Breast epithelium (tissue), 3 donors: ENCODE measurements at regions not wholly inside any gene's neighbourhood (a gene's known extent, or its start where the extent isn't known, plus 50 kb on each side); places are given as distances from the start of the nearest gene placed in this dataset.

Experiments used
- POLR2A ChIP-seq: fragments of 450-650 bp; IDR thresholded peaks from one replicate; pipeline ENCODE4 v1.6.1; 2016; ENCODE audit warnings: antibody characterized with exemption, mild to moderate bottlenecking, moderate library complexity
- TF ChIP-seq, protein P1 (sequence below), 3 donors: fragments of 450-650 bp; IDR thresholded peaks; one replicate each; pipeline ENCODE4 v1.5.1; 2016 to 2017; ENCODE audit warnings: antibody characterized with exemption in 3 of 3, mild to moderate bottlenecking in 3 of 3, moderate library complexity in 3 of 3

DNA sequence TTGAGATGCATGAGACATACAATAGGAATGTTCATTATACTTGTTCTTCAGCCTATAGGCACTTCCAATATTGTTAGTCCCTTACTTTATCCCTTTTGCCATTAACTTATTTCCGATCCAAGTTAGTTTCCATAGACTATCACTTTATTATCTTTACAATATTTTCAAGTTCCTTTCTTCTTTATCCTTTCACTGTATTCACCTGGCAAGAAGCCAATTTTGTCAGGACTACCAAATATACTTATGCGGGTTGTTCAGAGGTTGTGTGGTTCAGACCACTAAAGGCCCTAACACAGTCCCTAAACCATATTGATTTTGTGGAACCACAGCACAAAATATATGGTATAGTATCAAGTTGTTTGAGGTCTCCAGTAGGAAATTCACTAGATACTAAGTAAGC lies 245.0 kb upstream of the HTR2C start:
- TF ChIP-seq, protein P1, sequence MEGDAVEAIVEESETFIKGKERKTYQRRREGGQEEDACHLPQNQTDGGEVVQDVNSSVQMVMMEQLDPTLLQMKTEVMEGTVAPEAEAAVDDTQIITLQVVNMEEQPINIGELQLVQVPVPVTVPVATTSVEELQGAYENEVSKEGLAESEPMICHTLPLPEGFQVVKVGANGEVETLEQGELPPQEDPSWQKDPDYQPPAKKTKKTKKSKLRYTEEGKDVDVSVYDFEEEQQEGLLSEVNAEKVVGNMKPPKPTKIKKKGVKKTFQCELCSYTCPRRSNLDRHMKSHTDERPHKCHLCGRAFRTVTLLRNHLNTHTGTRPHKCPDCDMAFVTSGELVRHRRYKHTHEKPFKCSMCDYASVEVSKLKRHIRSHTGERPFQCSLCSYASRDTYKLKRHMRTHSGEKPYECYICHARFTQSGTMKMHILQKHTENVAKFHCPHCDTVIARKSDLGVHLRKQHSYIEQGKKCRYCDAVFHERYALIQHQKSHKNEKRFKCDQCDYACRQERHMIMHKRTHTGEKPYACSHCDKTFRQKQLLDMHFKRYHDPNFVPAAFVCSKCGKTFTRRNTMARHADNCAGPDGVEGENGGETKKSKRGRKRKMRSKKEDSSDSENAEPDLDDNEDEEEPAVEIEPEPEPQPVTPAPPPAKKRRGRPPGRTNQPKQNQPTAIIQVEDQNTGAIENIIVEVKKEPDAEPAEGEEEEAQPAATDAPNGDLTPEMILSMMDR (IDR thresholded peaks at IDR 0.05), result no peak
- no peak for TF ChIP-seq POLR2A
